ENCODE measurements at regions not wholly inside any gene's neighbourhood (a gene's known extent, or its start where the extent isn't known, plus 50 kb on each side); places are given as distances from the start of the nearest gene placed in this dataset.

DNA sequence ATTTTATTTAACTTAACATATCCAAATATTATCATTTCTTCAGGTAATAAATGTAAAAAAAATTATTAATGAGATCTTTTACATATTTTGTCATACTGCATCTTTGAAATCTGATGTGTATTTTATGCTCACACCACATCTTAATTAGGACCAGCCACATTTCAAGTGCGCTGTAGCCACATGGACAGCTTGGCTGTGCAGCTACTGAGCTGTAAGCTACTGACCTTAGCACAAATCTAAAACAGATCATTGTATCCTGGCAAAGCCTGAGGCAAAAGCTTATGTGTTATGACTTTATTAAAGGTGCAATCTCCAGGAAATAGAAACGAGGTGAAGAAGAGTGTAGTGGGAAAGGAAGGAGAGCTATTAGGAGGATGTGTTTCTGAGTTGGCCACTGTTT lies 126.7 kb upstream of the UBE2E2 start (continued):
- no peak for TF ChIP-seq CTCF (IDR thresholded peaks at IDR 0.05; ENCODE audit: control extremely low read depth in 1 of 3, insufficient read depth in 1 of 3, low read depth in 1 of 3, low read length in 3 of 3)
- TF ChIP-seq CHD1 (IDR thresholded peaks at IDR 0.05; ENCODE audit: low read depth, low read length), result no peak
- no peak for TF ChIP-seq SUZ12 (IDR thresholded peaks at IDR 0.05; ENCODE audit: low read length)

Data from H1 (cell line).